ENCODE measurements at regions not wholly inside any gene's neighbourhood (a gene's known extent, or its start where the extent isn't known, plus 50 kb on each side); places are given as distances from the start of the nearest gene placed in this dataset.

- H3K27me3 ChIP-seq (ENCODE audit: control insufficient read depth, insufficient read depth, low read length), result no peaks in the 10 kb centered on the region
- no peaks in the 10 kb centered on the region for H3K9me3 ChIP-seq (ENCODE audit: control insufficient read depth, insufficient read depth, low read depth, low read length)
- no peaks in the 10 kb centered on the region for H3K36me3 ChIP-seq (ENCODE audit: control insufficient read depth, insufficient read depth, low read length)
- H3K9ac ChIP-seq (ENCODE audit: low read length), result no peak overlapping the region
- no peak overlapping the region for H3K27ac ChIP-seq (ENCODE audit: low read depth, low read length)
- H3K4me1 ChIP-seq (ENCODE audit: control insufficient read depth, insufficient read depth, low read length), result peaks cover 10% of the 10 kb centered on the region
- H3K4me3 ChIP-seq (ENCODE audit: low read depth, low read length), result no peak overlapping the region
These were observed 381.8 kb upstream of the THBS1 start for GRCh38 chr15:39199076-39199475.

- no peaks in the 10 kb centered on the region for H3K27me3 ChIP-seq (ENCODE audit: control insufficient read depth, insufficient read depth, low read length)
- H3K4me1 ChIP-seq (ENCODE audit: control insufficient read depth, insufficient read depth, low read length), result peaks cover 10% of the 10 kb centered on the region
- H3K9me3 ChIP-seq (ENCODE audit: control insufficient read depth, insufficient read depth, low read depth, low read length), result no peaks in the 10 kb centered on the region
- H3K27ac ChIP-seq (ENCODE audit: low read depth, low read length), result no peak overlapping the region
- no peak overlapping the region for H3K9ac ChIP-seq (ENCODE audit: low read length)
- H3K4me3 ChIP-seq (ENCODE audit: low read depth, low read length), result no peak overlapping the region
- H3K36me3 ChIP-seq (ENCODE audit: control insufficient read depth, insufficient read depth, low read length), result no peaks in the 10 kb centered on the region
These were observed 380.3 kb upstream of the THBS1 start for GRCh38 chr15:39200586-39200985.

- Histone ChIP-seq H3K4me1 (ENCODE audit: control insufficient read depth, insufficient read depth, low read length) (peaks cover 10% of the 10 kb centered on the region), H3K9me3 (ENCODE audit: control insufficient read depth, insufficient read depth, low read depth, low read length) (no peaks in the 10 kb centered on the region), H3K9ac (ENCODE audit: low read length) (no peak overlapping the region), H3K27ac (ENCODE audit: low read depth, low read length) (no peak overlapping the region), H3K4me3 (ENCODE audit: low read depth, low read length) (no peak overlapping the region), H3K36me3 (ENCODE audit: control insufficient read depth, insufficient read depth, low read length) (no peaks in the 10 kb centered on the region), H3K27me3 (ENCODE audit: control insufficient read depth, insufficient read depth, low read length) (no peaks in the 10 kb centered on the region)
These were observed 378.2 kb upstream of the THBS1 start for GRCh38 chr15:39202641-39203040.

GRCh38 chr15:39204031-39204430, 376.8 kb upstream of the THBS1 start:
- Histone ChIP-seq H3K36me3 (ENCODE audit: control insufficient read depth, insufficient read depth, low read length) (no peaks in the 10 kb centered on the region), H3K9me3 (ENCODE audit: control insufficient read depth, insufficient read depth, low read depth, low read length) (no peaks in the 10 kb centered on the region), H3K27me3 (ENCODE audit: control insufficient read depth, insufficient read depth, low read length) (no peaks in the 10 kb centered on the region), H3K4me1 (ENCODE audit: control insufficient read depth, insufficient read depth, low read length) (peaks cover 5% of the 10 kb centered on the region), H3K4me3 (ENCODE audit: low read depth, low read length) (no peak overlapping the region), H3K27ac (ENCODE audit: low read depth, low read length) (no peak overlapping the region), H3K9ac (ENCODE audit: low read length) (no peak overlapping the region)

- no peak overlapping the region for H3K4me3 ChIP-seq (ENCODE audit: low read depth, low read length)
- no peaks in the 10 kb centered on the region for H3K36me3 ChIP-seq (ENCODE audit: control insufficient read depth, insufficient read depth, low read length)
- H3K9me3 ChIP-seq (ENCODE audit: control insufficient read depth, insufficient read depth, low read depth, low read length), result 0 out of 2 replicates have a peak, but pooled peaks cover under 1% of the 10 kb centered on the region
- no peak overlapping the region for H3K27ac ChIP-seq (ENCODE audit: low read depth, low read length)
- H3K4me1 ChIP-seq (ENCODE audit: control insufficient read depth, insufficient read depth, low read length), result no peaks in the 10 kb centered on the region
- no peaks in the 10 kb centered on the region for H3K27me3 ChIP-seq (ENCODE audit: control insufficient read depth, insufficient read depth, low read length)
- H3K9ac ChIP-seq (ENCODE audit: low read length), result no peak overlapping the region
These were observed 375.8 kb upstream of the THBS1 start for GRCh38 chr15:39205081-39205480.

GRCh38 chr15:39205506-39206371, 375.1 kb upstream of the THBS1 start:
- Histone ChIP-seq H3K4me3 (ENCODE audit: low read depth, low read length) (no peak overlapping the region), H3K4me1 (ENCODE audit: control insufficient read depth, insufficient read depth, low read length) (no peaks in the 10 kb centered on the region), H3K9ac (ENCODE audit: low read length) (no peak overlapping the region), H3K27ac (ENCODE audit: low read depth, low read length) (no peak overlapping the region), H3K36me3 (ENCODE audit: control insufficient read depth, insufficient read depth, low read length) (no peaks in the 10 kb centered on the region), H3K9me3 (ENCODE audit: control insufficient read depth, insufficient read depth, low read depth, low read length) (0 out of 2 replicates have a peak, but pooled peaks cover 2% of the 10 kb centered on the region), H3K27me3 (ENCODE audit: control insufficient read depth, insufficient read depth, low read length) (no peaks in the 10 kb centered on the region)

GRCh38 chr15:39207532-39208115, 373.3 kb upstream of the THBS1 start:
- no peak overlapping the region for H3K27ac ChIP-seq (ENCODE audit: low read depth, low read length)

GRCh38 chr15:39208187-39208586, 372.7 kb upstream of the THBS1 start:
- Histone ChIP-seq H3K27me3 (ENCODE audit: control insufficient read depth, insufficient read depth, low read length) (no peaks in the 10 kb centered on the region), H3K9ac (ENCODE audit: low read length) (no peak overlapping the region), H3K4me3 (ENCODE audit: low read depth, low read length) (no peak overlapping the region), H3K9me3 (ENCODE audit: control insufficient read depth, insufficient read depth, low read depth, low read length) (0 out of 2 replicates have a peak, but pooled peaks cover 5% of the 10 kb centered on the region), H3K4me1 (ENCODE audit: control insufficient read depth, insufficient read depth, low read length) (peaks cover 4% of the 10 kb centered on the region), H3K36me3 (ENCODE audit: control insufficient read depth, insufficient read depth, low read length) (no peaks in the 10 kb centered on the region), H3K27ac (ENCODE audit: low read depth, low read length) (no peak overlapping the region)

More at GRCh38 chr15:39207532-39208115, 373.3 kb upstream of the THBS1 start:
- no peaks in the 10 kb centered on the region for H3K36me3 ChIP-seq (ENCODE audit: control insufficient read depth, insufficient read depth, low read length)
- 0 out of 2 replicates have a peak, but pooled peaks cover 5% of the 10 kb centered on the region for H3K9me3 ChIP-seq (ENCODE audit: control insufficient read depth, insufficient read depth, low read depth, low read length)
- no peak overlapping the region for H3K9ac ChIP-seq (ENCODE audit: low read length)
- no peak overlapping the region for H3K4me3 ChIP-seq (ENCODE audit: low read depth, low read length)
- no peaks in the 10 kb centered on the region for H3K27me3 ChIP-seq (ENCODE audit: control insufficient read depth, insufficient read depth, low read length)
- no peaks in the 10 kb centered on the region for H3K4me1 ChIP-seq (ENCODE audit: control insufficient read depth, insufficient read depth, low read length)

GRCh38 chr15:39209548-39210211, 371.2 kb upstream of the THBS1 start:
- Histone ChIP-seq H3K27ac (ENCODE audit: low read depth, low read length) (no peak overlapping the region), H3K4me3 (ENCODE audit: low read depth, low read length) (no peak overlapping the region), H3K9ac (ENCODE audit: low read length) (no peak overlapping the region), H3K4me1 (ENCODE audit: control insufficient read depth, insufficient read depth, low read length) (peaks cover 13% of the 10 kb centered on the region), H3K27me3 (ENCODE audit: control insufficient read depth, insufficient read depth, low read length) (no peaks in the 10 kb centered on the region), H3K9me3 (ENCODE audit: control insufficient read depth, insufficient read depth, low read depth, low read length) (0 out of 2 replicates have a peak, but pooled peaks cover 5% of the 10 kb centered on the region), H3K36me3 (ENCODE audit: control insufficient read depth, insufficient read depth, low read length) (no peaks in the 10 kb centered on the region)

- Histone ChIP-seq H3K27ac (ENCODE audit: low read depth, low read length) (no peak overlapping the region), H3K36me3 (ENCODE audit: control insufficient read depth, insufficient read depth, low read length) (no peaks in the 10 kb centered on the region), H3K4me3 (ENCODE audit: low read depth, low read length) (no peak overlapping the region), H3K9ac (ENCODE audit: low read length) (no peak overlapping the region), H3K27me3 (ENCODE audit: control insufficient read depth, insufficient read depth, low read length) (no peaks in the 10 kb centered on the region), H3K9me3 (ENCODE audit: control insufficient read depth, insufficient read depth, low read depth, low read length) (0 out of 2 replicates have a peak, but pooled peaks cover 5% of the 10 kb centered on the region), H3K4me1 (ENCODE audit: control insufficient read depth, insufficient read depth, low read length) (peaks cover 13% of the 10 kb centered on the region)
These were observed 369.5 kb upstream of the THBS1 start for GRCh38 chr15:39211108-39211979.

Data from HUES6 (cell line).